Left renal pelvis (tissue), 4 donors: ENCODE measurements at regions not wholly inside any gene's neighbourhood (a gene's known extent, or its start where the extent isn't known, plus 50 kb on each side); places are given as distances from the start of the nearest gene placed in this dataset.
"Not testable (repeated sequence)": the region's sequence is repeated elsewhere in the genome, so short reads cannot be mapped to it uniquely, and the experiment has no call there.

Source experiments
- DNase-seq, 4 donors: peaks; one replicate each; pipeline ENCODE4 v3.0.0-alpha.2; 2013; ENCODE audit warnings: low read depth in 4 of 4, low spot score in 3 of 4

GRCh38 chr15:79738143-79738542 lies 158.7 kb downstream of the MTHFS start:
- DNase-seq, result no peak

GRCh38 chr15:79740561-79740960 lies 156.3 kb downstream of the MTHFS start:
- no peak for DNase-seq

GRCh38 chr15:79743032-79743431 lies 153.8 kb downstream of the MTHFS start:
- no peak for DNase-seq

GRCh38 chr15:79744485-79744884 lies 152.3 kb downstream of the MTHFS start:
- DNase-seq, result not testable (repeated sequence)

GRCh38 chr15:79756365-79756764 lies 140.4 kb downstream of the MTHFS start:
- no peak for DNase-seq

GRCh38 chr15:79765081-79765480 lies 131.7 kb downstream of the MTHFS start:
- no peak for DNase-seq

- no peak for DNase-seq
Measured at GRCh38 chr15:79769069-79769481, 127.7 kb downstream of the MTHFS start.

- no peak for DNase-seq
Measured at GRCh38 chr15:79769933-79770759, 126.7 kb downstream of the MTHFS start.

- DNase-seq, result no peak
Measured at GRCh38 chr15:79773128-79773527, 123.7 kb downstream of the MTHFS start.

GRCh38 chr15:79775821-79776220 lies 121.0 kb downstream of the MTHFS start:
- DNase-seq, result no peak

GRCh38 chr15:79777916-79778315 lies 118.9 kb downstream of the MTHFS start:
- no peak for DNase-seq

- no peak for DNase-seq
Measured at GRCh38 chr15:79778378-79778990, 118.3 kb downstream of the MTHFS start.

GRCh38 chr15:79779746-79780145 lies 117.1 kb downstream of the MTHFS start:
- no peak for DNase-seq

- not testable (repeated sequence) for DNase-seq
Measured at GRCh38 chr15:79782307-79782706, 114.5 kb downstream of the MTHFS start.
